Fibroblast of lung (primary cell): ENCODE measurements at regions not wholly inside any gene's neighbourhood (a gene's known extent, or its start where the extent isn't known, plus 50 kb on each side); places are given as distances from the start of the nearest gene placed in this dataset.

ENCODE experiments used
- CTCF ChIP-seq, 2 donors: IDR thresholded peaks in 1 of 2; conservative IDR thresholded peaks in 1 of 2; 1 replicate in 1 of 2; 2 replicates in 1 of 2; pipeline ENCODE4 v1.5.1; 2011 to 2012; ENCODE audit warnings: low read length in 2 of 2, control low read depth in 1 of 2, inconsistent platforms in 1 of 2, low read depth in 1 of 2, mild to moderate bottlenecking in 1 of 2
- EZH2 ChIP-seq: IDR thresholded peaks from 2 replicates; pipeline ENCODE4 v1.5.1; 2012; ENCODE audit warnings: low read length, control low read depth, mild to moderate bottlenecking; ENCODE audit errors: missing control alignments

- TF ChIP-seq CTCF (conservative IDR thresholded peaks at IDR 0.05 in 1 of 2, IDR thresholded peaks at IDR 0.05 in 1 of 2; ENCODE audit: low read depth in 1 of 2, low read length in 2 of 2) (no peak), EZH2 (no peak)
These were observed 467.5 kb downstream of the VRK1 start for GRCh38 chr14:97264516-97265230.
